Psoas muscle (tissue), 7 donors: ENCODE measurements at regions not wholly inside any gene's neighbourhood (a gene's known extent, or its start where the extent isn't known, plus 50 kb on each side); places are given as distances from the start of the nearest gene placed in this dataset.

Experiments
- ATAC-seq, 4 donors: fragments of 200-7000 bp; cut with Tn5 transposase; one replicate each; pipeline ENCODE4 v1.9.1; 2020; ENCODE audit warnings: moderate library complexity in 3 of 4, mild to moderate bottlenecking in 2 of 4
- DNase-seq, 2 donors: peaks; one replicate each; pipeline ENCODE4 v3.0.0-alpha.2; 2020
- H3K27ac ChIP-seq: fragments of 200-600 bp; one replicate; pipeline ENCODE4 v1.8.0; 2022
- H3K27me3 ChIP-seq, 3 donors: fragments of 200-600 bp in 1 of 3; one replicate each; pipeline versions ENCODE4 v1.6.1 to v1.8.0; 2013 to 2022; ENCODE audit warnings: low read length in 2 of 3, mild to moderate bottlenecking in 2 of 3, moderate library complexity in 1 of 3; ENCODE audit not compliant: insufficient read depth in 3 of 3
- H3K36me3 ChIP-seq, 2 donors: fragments of 200-600 bp in 1 of 2; one replicate each; pipeline versions ENCODE4 v1.6.1 to v1.8.0; 2013 to 2022; ENCODE audit warnings: low read depth in 1 of 2, mild to moderate bottlenecking in 1 of 2, moderate library complexity in 1 of 2; ENCODE audit not compliant: insufficient read depth in 1 of 2
- H3K4me1 ChIP-seq: fragments of 200-600 bp; one replicate; pipeline ENCODE4 v1.8.0; 2022
- H3K4me3 ChIP-seq: fragments of 200-600 bp; one replicate; pipeline ENCODE4 v1.8.0; 2022; ENCODE audit warnings: mild to moderate bottlenecking
- H3K9me3 ChIP-seq: fragments of 200-600 bp; one replicate; pipeline ENCODE4 v1.8.0; 2022
- CTCF ChIP-seq: fragments of 200-600 bp; IDR thresholded peaks from one replicate; pipeline ENCODE4 v1.8.0; 2022; ENCODE audit warnings: antibody characterized with exemption
- WGBS, 3 donors: extraction: QIAGEN DNeasy Blood & Tissue Kit; methylation state at CpG; one replicate each; pipeline versions ENCODE4 v1.1.6 to v1.1.7; 2013; 5-methylcytosine and 5-hydroxymethylcytosine counted together
- intact Hi-C, 2 donors: fragments of 100-400 bp; cut with DNase I; formaldehyde crosslinking; loops; one replicate each; pipeline versions ENCODE4 v1.11.0 to v1.14.2; 2022
- donor health status: healthy with polysubstance abuse.
- donor health status: DM: no; HTN: no; CAD: no; lungs with moderate emphysema.
- donor health status: Bipolar disorder and iron deficiency.
- donor health status: healthy.
- donor health status: DM: yes; HTN: yes; CAD: no.
- donor health status: DM: no; HTN: no; CAD: no.
- donor health status: DM: yes; HTN: yes; CAD: no.

GRCh38 chr11:130817330-130817944 lies 98.8 kb downstream of the SNX19 start:
- Histone ChIP-seq H3K9me3 (no peaks in the 10 kb centered on the region), H3K27me3 (peaks cover 0 to 2% (median 0%) of the 10 kb centered on the region in 3 donors), H3K4me3 (no peak overlapping the region), H3K4me1 (no peaks in the 10 kb centered on the region), H3K36me3 (no peaks in the 10 kb centered on the region), H3K27ac (no peak overlapping the region)
- ATAC-seq: peak in 3 of 4 donors; percentile 10 to 69 (median 53)
- intact Hi-C loops: no loop called here
- no peak for TF ChIP-seq CTCF
- no peak for DNase-seq

GRCh38 chr11:130819625-130820024 lies 96.7 kb downstream of the SNX19 start:
- H3K27me3 ChIP-seq: peaks cover 0 to 2% (median 0%) of the 10 kb centered on the region in 3 donors
- TF ChIP-seq CTCF: no peak
- 45 to 62% (median 60%) methylated on average over 6 of the region's 6 CpGs for WGBS, 3 donors
- H3K9me3 ChIP-seq: no peaks in the 10 kb centered on the region
- intact Hi-C loops: loop anchor here in 1 of 2 donors (10.0 kb wide), 1 partner anchor 145 kb away; no protein-coding TSS in a partner anchor
- DNase-seq (no peak), ATAC-seq (no peak)
- no peaks in the 10 kb centered on the region for H3K4me1 ChIP-seq
- H3K36me3 ChIP-seq: no peaks in the 10 kb centered on the region
- H3K27ac ChIP-seq: no peak overlapping the region
- no peak overlapping the region for H3K4me3 ChIP-seq
